NOMO-1 (cell line): ENCODE measurements at regions not wholly inside any gene's neighbourhood (a gene's known extent, or its start where the extent isn't known, plus 50 kb on each side); places are given as distances from the start of the nearest gene placed in this dataset.
"Not testable (repeated sequence)": the region's sequence is repeated elsewhere in the genome, so short reads cannot be mapped to it uniquely, and the experiment has no call there.

Source experiments
- DNase-seq, 2 experiments: peaks; one replicate each; lab custom pipeline; 2025; ENCODE audit not compliant: unreplicated experiment in 2 of 2; lab: John Stamatoyannopoulos, UW

DNA sequence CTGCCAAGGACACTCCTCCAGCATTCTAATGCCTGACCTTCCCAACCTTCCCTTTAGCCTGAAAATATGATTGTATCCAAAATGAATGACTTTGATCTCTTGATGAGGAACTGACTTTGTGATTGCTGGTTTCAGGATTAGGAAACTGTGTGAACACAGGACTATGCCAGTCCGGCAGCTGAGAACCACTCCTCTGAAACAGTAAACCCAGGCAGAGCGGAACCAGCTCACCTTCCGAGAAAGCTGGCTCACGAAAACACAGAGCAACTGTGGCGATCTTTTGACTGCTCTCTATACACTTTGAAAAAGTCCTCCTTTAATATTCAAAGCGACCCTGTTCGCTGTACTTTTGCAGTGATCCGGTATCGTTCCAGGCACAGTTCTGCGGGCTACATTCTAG lies 258.8 kb upstream of the IRS2 start:
- peak in 1 of 2 experiments; percentile 54 for DNase-seq

GRCh38 chr13:110044551-110045111 lies 258.2 kb upstream of the IRS2 start:
- peak; percentile 31 to 70 for DNase-seq

DNA sequence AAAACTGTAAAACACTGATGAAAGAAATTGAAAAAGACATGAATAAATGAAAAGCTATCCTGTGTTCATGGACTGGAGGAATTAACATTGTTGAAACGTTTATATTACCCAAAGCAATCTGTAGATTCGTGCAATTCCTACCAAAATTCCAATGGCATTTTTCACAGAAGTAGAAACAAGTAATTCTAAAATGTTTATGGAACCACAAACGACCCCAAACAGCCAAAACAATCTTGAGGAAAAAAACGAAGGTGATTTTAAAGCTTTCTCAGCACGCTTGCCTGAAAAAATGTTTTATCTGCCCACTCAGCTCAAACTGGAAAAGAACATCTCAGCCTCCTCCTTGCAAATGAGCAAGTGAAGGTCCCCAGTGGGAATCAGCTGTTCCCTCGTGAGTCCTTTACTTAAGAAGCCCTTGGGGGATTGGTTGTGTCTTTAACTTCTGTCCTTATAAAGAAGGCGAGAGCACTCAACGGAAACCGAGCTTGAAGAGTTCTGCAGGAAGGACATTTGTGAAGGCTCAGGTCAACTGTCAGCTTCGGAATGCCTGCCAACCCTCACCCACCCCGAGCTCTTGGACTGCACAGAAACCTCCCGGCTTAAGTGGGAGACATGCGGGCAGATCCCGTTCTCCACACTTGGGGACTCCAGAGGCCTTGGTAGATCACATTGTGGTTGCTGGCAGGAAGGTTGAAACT lies 256.0 kb upstream of the IRS2 start:
- DNase-seq: no peak

- not testable (repeated sequence) for DNase-seq
These were observed 255.3 kb upstream of the IRS2 start for GRCh38 chr13:110041638-110042037.

- DNase-seq: no peak
These were observed 251.7 kb upstream of the IRS2 start for GRCh38 chr13:110037925-110038573.

DNA sequence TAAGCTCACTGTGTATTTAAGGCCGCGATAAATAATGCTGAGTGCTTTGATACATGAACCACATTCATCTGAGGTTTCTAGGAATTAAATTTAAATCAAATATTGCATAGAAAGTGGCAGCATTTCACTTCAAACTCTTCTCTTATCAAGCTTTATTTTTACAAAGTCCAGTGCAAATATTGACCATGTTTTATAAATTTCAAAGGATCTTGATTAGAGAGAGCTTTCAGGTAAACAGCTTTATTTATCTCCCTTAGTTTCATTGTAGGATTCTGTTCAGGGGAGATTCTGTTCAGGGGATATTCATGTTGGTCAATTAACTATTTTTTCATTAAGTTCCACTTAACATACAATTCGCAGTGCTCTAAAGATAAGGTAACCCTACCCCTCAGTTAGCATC lies 249.7 kb upstream of the IRS2 start:
- DNase-seq: no peak

DNA sequence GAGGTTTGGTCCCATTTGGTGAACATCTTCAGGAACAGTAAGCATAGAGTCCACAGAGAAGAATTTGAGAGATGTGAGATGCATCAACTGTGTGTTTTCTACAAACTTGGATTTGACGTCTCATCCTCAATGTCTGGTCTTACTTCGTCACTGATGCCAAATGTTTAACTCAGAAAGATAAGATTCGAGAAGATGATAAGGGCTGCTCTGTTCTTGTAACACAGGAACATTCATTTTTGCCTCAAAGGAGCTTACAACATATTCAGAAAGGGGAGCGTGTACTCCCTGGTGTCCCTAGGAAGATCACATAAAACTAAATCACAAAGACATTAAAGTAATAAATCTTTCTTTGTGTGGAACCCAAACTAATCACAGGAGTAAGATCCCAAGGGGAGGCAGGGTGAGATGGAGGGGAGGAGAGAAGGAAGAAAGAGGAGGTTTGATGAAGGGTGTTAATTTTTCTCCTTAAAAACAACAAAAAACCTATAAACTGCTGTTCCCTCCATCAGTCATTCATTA lies 247.7 kb upstream of the IRS2 start:
- no peak for DNase-seq

GRCh38 chr13:110032969-110033368 lies 246.6 kb upstream of the IRS2 start:
- no peak for DNase-seq

GRCh38 chr13:110030394-110030928 lies 244.1 kb upstream of the IRS2 start:
- no peak for DNase-seq

DNA sequence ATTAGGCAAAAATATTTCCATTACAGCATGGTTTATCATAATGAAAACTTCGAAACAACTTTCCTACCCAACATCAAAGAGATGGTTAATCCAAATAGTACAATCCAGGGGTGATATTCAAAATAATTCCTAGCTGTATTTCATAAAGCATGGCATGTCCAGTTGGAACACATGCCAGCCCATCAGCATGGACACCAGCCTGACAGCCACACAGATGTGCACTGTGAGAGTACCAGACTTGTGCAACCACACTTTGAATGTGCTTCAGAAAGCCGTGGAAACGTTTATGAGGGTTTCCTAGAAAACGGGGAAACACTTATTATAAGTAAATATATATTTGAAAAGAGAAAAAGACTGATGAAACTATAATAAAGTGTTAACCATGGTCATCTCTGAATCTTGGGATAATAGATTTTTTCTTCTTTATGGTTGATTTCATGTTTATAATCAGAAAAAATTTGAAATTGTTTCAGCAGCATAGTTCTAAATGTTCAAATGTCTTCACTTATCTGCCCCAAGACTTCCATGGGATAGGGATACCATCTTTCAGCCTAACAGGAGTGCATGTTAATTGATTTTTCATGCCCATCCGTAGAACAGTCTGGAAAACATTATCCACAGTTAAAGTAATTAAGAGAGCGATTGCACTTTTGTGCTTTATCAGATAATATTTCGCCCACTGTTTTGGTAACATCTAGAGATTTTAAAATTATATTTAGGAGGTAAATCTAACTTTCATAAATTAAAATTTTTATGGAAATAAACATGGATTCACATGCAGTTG lies 242.6 kb upstream of the IRS2 start:
- no peak for DNase-seq

GRCh38 chr13:110028311-110028710 lies 241.9 kb upstream of the IRS2 start:
- no peak for DNase-seq

DNA sequence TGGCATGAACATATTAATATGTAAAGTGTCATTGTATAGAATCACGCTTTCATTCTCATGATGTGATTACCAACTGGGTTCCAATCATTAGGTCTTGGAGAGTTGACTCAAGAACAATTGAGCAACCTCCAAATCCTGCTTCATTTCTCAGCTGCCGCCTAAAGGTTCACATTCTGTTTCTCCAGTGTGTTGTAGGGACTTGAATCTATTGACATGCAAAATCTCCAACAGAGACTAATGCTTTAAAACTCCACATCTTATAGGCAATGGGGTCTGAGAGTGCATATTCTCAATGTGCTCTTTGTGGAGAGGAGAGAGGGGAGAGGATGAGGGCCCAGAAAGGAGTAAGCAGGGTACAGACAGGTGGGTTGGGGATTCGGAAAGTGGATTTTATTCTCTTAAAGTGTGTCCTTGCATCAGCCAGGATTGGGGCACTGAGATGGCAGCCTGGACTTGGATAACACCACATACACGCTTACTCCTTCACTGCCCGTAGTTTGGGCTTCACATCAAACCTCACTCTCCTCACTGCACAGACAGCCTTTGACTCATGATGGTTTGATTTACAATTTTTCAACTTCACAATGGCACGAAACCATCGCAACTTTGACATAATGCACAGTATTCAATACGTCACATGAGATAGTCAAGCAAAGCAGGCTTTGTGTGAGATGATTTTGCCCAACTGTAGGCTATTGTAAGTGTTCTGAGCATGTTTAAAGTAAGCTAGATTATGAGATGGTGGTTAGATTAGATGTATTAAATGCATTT lies 241.3 kb upstream of the IRS2 start:
- DNase-seq: no peak

GRCh38 chr13:110024645-110024980 lies 238.2 kb upstream of the IRS2 start:
- DNase-seq: no peak

GRCh38 chr13:110023729-110024644 lies 237.6 kb upstream of the IRS2 start:
- DNase-seq: no peak

DNA sequence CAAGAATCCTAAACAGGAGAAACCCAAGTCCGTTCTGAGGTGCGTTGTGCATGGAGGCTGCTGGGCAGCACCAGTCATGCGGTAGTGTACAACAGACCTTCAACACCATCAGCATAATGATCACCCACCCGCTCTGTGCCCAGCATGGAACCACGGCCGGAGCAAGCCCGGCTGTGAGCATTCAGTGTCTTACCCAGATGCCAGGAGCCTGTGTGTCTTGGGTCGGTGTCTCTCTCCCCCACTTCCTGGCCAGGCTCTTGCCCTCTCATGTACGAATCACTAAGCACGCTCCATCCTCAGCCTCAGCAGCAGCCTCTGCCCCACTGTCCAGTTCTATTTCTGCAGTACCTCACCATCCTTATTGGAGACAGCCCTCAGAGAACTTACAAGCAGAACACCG lies 231.6 kb upstream of the IRS2 start:
- DNase-seq: no peak

GRCh38 chr13:110017379-110017778 lies 231.0 kb upstream of the IRS2 start:
- no peak for DNase-seq

GRCh38 chr13:110015253-110015652 lies 228.9 kb upstream of the IRS2 start:
- no peak for DNase-seq

GRCh38 chr13:110014719-110015118 lies 228.3 kb upstream of the IRS2 start:
- DNase-seq: no peak

DNA sequence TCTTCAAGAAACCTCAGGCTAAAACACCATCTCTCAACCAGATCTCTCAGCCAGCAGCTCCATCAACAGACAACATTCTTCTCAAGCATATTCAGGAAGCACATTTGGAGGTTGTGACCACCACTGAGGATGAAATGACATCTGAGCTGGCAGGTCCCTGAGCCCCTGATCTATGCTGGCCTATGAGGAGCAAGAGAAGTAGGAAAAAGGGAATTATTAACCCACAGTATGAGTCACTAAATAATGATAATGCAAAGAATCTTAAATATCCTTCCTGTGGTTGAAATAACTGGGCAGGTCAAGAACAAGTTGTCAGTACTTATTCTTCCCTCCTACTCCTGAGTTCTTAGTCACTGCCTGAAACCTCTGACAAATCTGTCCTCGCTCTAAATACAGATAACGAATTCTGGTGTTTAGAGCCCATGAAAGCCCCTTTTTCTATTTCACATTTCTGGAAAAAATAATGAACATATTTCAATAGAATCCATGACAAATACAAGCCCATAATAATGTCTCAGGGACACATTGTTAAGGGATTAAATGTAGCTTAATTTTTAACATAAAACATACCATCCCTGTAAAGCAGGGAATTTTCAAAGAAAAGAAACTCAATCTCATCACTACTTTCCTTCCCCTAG lies 225.8 kb upstream of the IRS2 start:
- DNase-seq: no peak
